CD14-positive monocyte (primary cell): ENCODE measurements at regions not wholly inside any gene's neighbourhood (a gene's known extent, or its start where the extent isn't known, plus 50 kb on each side); places are given as distances from the start of the nearest gene placed in this dataset.

ENCODE experiments used
- DNase-seq, 3 donors: peaks; one replicate each; pipeline ENCODE4 v3.0.0-alpha.2; 2011 to 2022
- H2AFZ ChIP-seq: 2 replicates; pipeline ENCODE4 v1.6.0; 2012; ENCODE audit warnings: mild to moderate bottlenecking, low read depth, low read length, inconsistent platforms; ENCODE audit not compliant: insufficient read depth, poor library complexity, severe bottlenecking
- H3K27ac ChIP-seq, 2 donors: 1 replicate in 1 of 2; 2 replicates in 1 of 2; pipeline ENCODE4 v1.5.1; 2012 to 2013; ENCODE audit warnings: low read length in 2 of 2, control low read depth in 1 of 2, inconsistent platforms in 1 of 2, low read depth in 1 of 2, mild to moderate bottlenecking in 1 of 2
- H3K27me3 ChIP-seq, 2 donors: one replicate each; pipeline versions ENCODE4 v1.6.0 to v1.6.1; 2011 to 2013; ENCODE audit warnings: low read length in 2 of 2; ENCODE audit not compliant: control insufficient read depth in 2 of 2, insufficient read depth in 2 of 2
- H3K36me3 ChIP-seq, 2 donors: replicated peaks in 1 of 2; 1 replicate in 1 of 2; 2 replicates in 1 of 2; pipeline versions ENCODE4 v1.5.1 to v1.6.1; 2012 to 2013; ENCODE audit warnings: low read length in 2 of 2, control low read depth in 1 of 2, inconsistent platforms in 1 of 2, mild to moderate bottlenecking in 1 of 2; ENCODE audit not compliant: insufficient read depth in 2 of 2, control insufficient read depth in 1 of 2
- H3K4me1 ChIP-seq, 2 donors: 1 replicate in 1 of 2; 2 replicates in 1 of 2; pipeline versions ENCODE4 v1.5.1 to v1.6.1; 2012 to 2013; ENCODE audit warnings: low read length in 2 of 2, control low read depth in 1 of 2, inconsistent platforms in 1 of 2, mild to moderate bottlenecking in 1 of 2, moderate library complexity in 1 of 2; ENCODE audit not compliant: insufficient read depth in 2 of 2, control insufficient read depth in 1 of 2
- H3K4me2 ChIP-seq: replicated peaks from 2 replicates; pipeline ENCODE3; 2012; ENCODE audit warnings: low read length, moderate library complexity, mild to moderate bottlenecking; ENCODE audit not compliant: poor library complexity, severe bottlenecking; ENCODE audit errors: extremely low read depth
- H3K4me3 ChIP-seq, 3 experiments: fragments of 200-600 bp in 1 of 3; sonication (generic) in 1 of 3; replicated peaks in 1 of 3; 1 replicate in 2 of 3; 2 replicates in 1 of 3; pipeline ENCODE4 v1.5.1; 2011 to 2013; ENCODE audit warnings: low read length in 3 of 3, mild to moderate bottlenecking in 3 of 3, control low read depth in 2 of 3, low read depth in 2 of 3, inconsistent platforms in 1 of 3, moderate library complexity in 1 of 3
- H3K79me2 ChIP-seq: 2 replicates; pipeline ENCODE4 v1.6.0; 2012; ENCODE audit warnings: mild to moderate bottlenecking, control low read depth, inconsistent platforms, low read length, moderate library complexity; ENCODE audit not compliant: insufficient read depth
- H3K9ac ChIP-seq: 2 replicates; pipeline ENCODE4 v1.6.0; 2017; ENCODE audit warnings: low read length, mild to moderate bottlenecking; ENCODE audit not compliant: insufficient read depth, poor library complexity, severe bottlenecking
- H3K9me3 ChIP-seq, 2 donors: replicated peaks in 1 of 2; 1 replicate in 1 of 2; 2 replicates in 1 of 2; pipeline versions ENCODE4 v1.5.1 to v1.6.1; 2012 to 2013; ENCODE audit warnings: low read length in 2 of 2, control low read depth in 1 of 2; ENCODE audit not compliant: control insufficient read depth in 1 of 2, insufficient read depth in 1 of 2
- H4K20me1 ChIP-seq: 2 replicates; pipeline ENCODE4 v1.6.0; 2012; ENCODE audit warnings: mild to moderate bottlenecking, low read length, control low read depth, moderate library complexity; ENCODE audit not compliant: insufficient read depth
- H3K27ac Mint-ChIP-seq, 7 donors: one replicate each; pipeline ENCODE4 v1.8.0; 2020; ENCODE audit warnings: mild to moderate bottlenecking in 7 of 7, mixed read lengths in 7 of 7, moderate library complexity in 6 of 7, inconsistent platforms in 2 of 7
- H3K27me3 Mint-ChIP-seq, 3 donors: one replicate each; pipeline ENCODE4 v1.8.0; 2021 to 2022; ENCODE audit warnings: low read depth in 3 of 3, mild to moderate bottlenecking in 3 of 3, mixed read lengths in 3 of 3, moderate library complexity in 3 of 3, inconsistent platforms in 1 of 3
- H3K36me3 Mint-ChIP-seq, 2 donors: one replicate each; pipeline ENCODE4 v1.8.0; 2020; ENCODE audit warnings: mixed read lengths in 2 of 2, inconsistent platforms in 1 of 2, mild to moderate bottlenecking in 1 of 2
- H3K4me1 Mint-ChIP-seq: one replicate; pipeline ENCODE4 v1.8.0; 2020; ENCODE audit warnings: mild to moderate bottlenecking, mixed read lengths
- H3K4me3 Mint-ChIP-seq, 2 donors: one replicate each; pipeline ENCODE4 v1.8.0; 2020; ENCODE audit warnings: mild to moderate bottlenecking in 2 of 2, mixed read lengths in 2 of 2, moderate library complexity in 1 of 2
- H3K9me3 Mint-ChIP-seq, 7 donors: one replicate each; pipeline ENCODE4 v1.8.0; 2020 to 2022; ENCODE audit warnings: mixed read lengths in 7 of 7, mild to moderate bottlenecking in 6 of 7, moderate library complexity in 6 of 7, inconsistent platforms in 2 of 7
- WGBS: methylation state at CpG from one replicate; pipeline ENCODE4 v1.1.5; 2013; ENCODE audit warnings: missing lambda C conversion rate; ENCODE audit not compliant: insufficient coverage; 5-methylcytosine and 5-hydroxymethylcytosine counted together
- intact Hi-C, 2 donors: fragments of 100-400 bp; cut with micrococcal nuclease; formaldehyde crosslinking; loops; one replicate each; pipeline versions ENCODE4 v1.15.0 to v1.15.1; 2023
- TF ChIP-seq, protein P1 (sequence below): fragments of 200-600 bp; IDR thresholded peaks from one replicate; pipeline ENCODE4 v1.8.0; 2022; ENCODE audit warnings: antibody characterized with exemption, mild to moderate bottlenecking

DNA sequence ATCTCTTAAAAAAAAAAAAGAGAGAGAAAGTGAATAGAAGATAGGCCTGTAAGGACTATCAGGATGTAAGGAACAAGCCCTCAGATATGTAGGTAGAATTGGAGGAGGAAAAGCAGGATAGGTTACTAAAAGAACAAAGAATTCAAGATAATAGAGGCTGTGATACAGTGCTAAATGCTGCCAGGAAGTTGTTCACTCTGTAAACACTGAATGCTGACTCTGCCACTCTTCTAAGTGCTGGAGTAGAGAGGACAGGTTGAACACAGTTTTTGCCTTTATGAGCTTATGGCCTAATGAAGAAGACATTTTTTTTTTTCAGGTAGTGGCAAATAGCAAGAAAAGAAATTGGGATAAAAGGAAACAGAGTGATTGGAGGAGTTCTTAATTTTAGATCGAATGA is 90.6 kb upstream of the ZNF678 start:
- WGBS: 86% methylated on average over 1 of the region's 1 CpG
- Histone ChIP-seq H4K20me1 (no peaks in the 10 kb centered on the region), H3K27me3 (no peaks in the 10 kb centered on the region), H3K79me2 (no peaks in the 10 kb centered on the region), H3K36me3 (no peaks in the 10 kb centered on the region), H3K4me2 (no peak overlapping the region), H3K4me1 (no peaks in the 10 kb centered on the region), H3K4me3 (no peak overlapping the region), H3K27ac (no peak overlapping the region), H2AFZ (no peak overlapping the region), H3K9ac (no peak overlapping the region), H3K9me3 (peaks cover 0 to 3% of the 10 kb centered on the region in 2 donors)
- TF ChIP-seq, protein P1, sequence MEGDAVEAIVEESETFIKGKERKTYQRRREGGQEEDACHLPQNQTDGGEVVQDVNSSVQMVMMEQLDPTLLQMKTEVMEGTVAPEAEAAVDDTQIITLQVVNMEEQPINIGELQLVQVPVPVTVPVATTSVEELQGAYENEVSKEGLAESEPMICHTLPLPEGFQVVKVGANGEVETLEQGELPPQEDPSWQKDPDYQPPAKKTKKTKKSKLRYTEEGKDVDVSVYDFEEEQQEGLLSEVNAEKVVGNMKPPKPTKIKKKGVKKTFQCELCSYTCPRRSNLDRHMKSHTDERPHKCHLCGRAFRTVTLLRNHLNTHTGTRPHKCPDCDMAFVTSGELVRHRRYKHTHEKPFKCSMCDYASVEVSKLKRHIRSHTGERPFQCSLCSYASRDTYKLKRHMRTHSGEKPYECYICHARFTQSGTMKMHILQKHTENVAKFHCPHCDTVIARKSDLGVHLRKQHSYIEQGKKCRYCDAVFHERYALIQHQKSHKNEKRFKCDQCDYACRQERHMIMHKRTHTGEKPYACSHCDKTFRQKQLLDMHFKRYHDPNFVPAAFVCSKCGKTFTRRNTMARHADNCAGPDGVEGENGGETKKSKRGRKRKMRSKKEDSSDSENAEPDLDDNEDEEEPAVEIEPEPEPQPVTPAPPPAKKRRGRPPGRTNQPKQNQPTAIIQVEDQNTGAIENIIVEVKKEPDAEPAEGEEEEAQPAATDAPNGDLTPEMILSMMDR: no peak
- DNase-seq: no peak
- no peak overlapping the region for H3K27ac Mint-ChIP-seq
- no peak overlapping the region for H3K4me3 Mint-ChIP-seq
- H3K9me3 Mint-ChIP-seq: peaks cover 0 to 8% (median 5%) of the 10 kb centered on the region in 7 donors
- H3K36me3 Mint-ChIP-seq: no peaks in the 10 kb centered on the region
- H3K27me3 Mint-ChIP-seq: peaks cover 0 to 6% (median 4%) of the 10 kb centered on the region in 3 donors
- intact Hi-C loops: no loop called here
- H3K4me1 Mint-ChIP-seq: no peaks in the 10 kb centered on the region

DNA sequence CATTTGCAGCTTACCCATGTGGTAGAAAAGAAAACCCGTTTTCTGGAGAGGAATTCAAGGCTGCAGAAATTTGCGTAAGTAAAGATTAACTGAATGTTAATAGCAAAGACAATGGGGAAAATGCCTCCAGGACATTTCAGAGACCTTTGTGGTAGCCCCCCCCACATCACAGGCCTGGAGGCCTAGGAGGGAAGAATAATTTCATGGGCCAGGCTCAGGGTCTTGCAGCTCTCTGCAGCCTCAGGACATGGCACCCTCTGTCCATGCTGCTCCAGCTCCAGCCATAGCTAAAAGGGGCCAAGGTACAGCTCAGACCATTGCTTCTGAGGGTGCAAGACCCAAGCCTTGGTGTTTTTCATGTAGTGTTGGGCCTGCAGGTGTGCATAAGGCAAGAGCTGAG is 92.7 kb upstream of the ZNF678 start:
- Mint-ChIP-seq H3K9me3 (peaks cover 0 to 8% (median 5%) of the 10 kb centered on the region in 7 donors), H3K4me1 (no peaks in the 10 kb centered on the region), H3K27ac (no peak overlapping the region), H3K27me3 (peaks cover 0 to 2% (median 2%) of the 10 kb centered on the region in 3 donors), H3K36me3 (no peaks in the 10 kb centered on the region), H3K4me3 (no peak overlapping the region)
- Histone ChIP-seq H2AFZ (no peak overlapping the region), H4K20me1 (no peaks in the 10 kb centered on the region), H3K4me1 (no peaks in the 10 kb centered on the region), H3K79me2 (no peaks in the 10 kb centered on the region), H3K4me3 (no peak overlapping the region), H3K9ac (no peak overlapping the region), H3K4me2 (no peak overlapping the region), H3K27ac (no peak overlapping the region), H3K36me3 (no peaks in the 10 kb centered on the region), H3K27me3 (no peaks in the 10 kb centered on the region), H3K9me3 (peaks cover 0 to 3% of the 10 kb centered on the region in 2 donors)
- TF ChIP-seq, protein P1: no peak
- no CpG with 5 or more reads among the region's 2 CpGs for WGBS
- DNase-seq: no peak
- intact Hi-C loops: no loop called here
